H1 (cell line): ENCODE measurements at regions not wholly inside any gene's neighbourhood (a gene's known extent, or its start where the extent isn't known, plus 50 kb on each side); places are given as distances from the start of the nearest gene placed in this dataset.

ENCODE experiments used
- CTCF ChIA-PET: fragments of 300-600 bp; sonication (Branson Sonifier 250); formaldehyde crosslinking; loops from one replicate; lab custom pipeline; 2021; ENCODE audit not compliant: partially characterized antibody; lab: Charles Lee
- POLR2A ChIA-PET: fragments of 300-600 bp; sonication (Branson Sonifier 250); formaldehyde crosslinking; loops from one replicate; lab custom pipeline; 2021; ENCODE audit warnings: inconsistent platforms; ENCODE audit not compliant: partially characterized antibody; lab: Charles Lee
- DNase-seq, 2 experiments: peaks; one replicate each; pipeline versions ENCODE4 v3.0.0 to v3.0.0-alpha.2; 2010 to 2022; ENCODE audit warnings: low spot score in 2 of 2, low read depth in 1 of 2, mixed read lengths in 1 of 2
- FAIRE-seq: peaks from 2 replicates; lab custom pipeline; 2011; peaks lifted over from hg19 to GRCh38; lab: Jason Lieb, UNC
- H2AFZ ChIP-seq: 2 replicates; pipeline ENCODE4 v1.8.1; 2012; ENCODE audit warnings: low read length, inconsistent platforms
- H2AK5ac ChIP-seq: 2 replicates; pipeline ENCODE4 v1.6.1; 2013; ENCODE audit warnings: low read depth, low read length
- H2BK120ac ChIP-seq: replicated peaks from 2 replicates; pipeline ENCODE3; 2013; ENCODE audit warnings: low read depth, low read length, inconsistent platforms
- H2BK12ac ChIP-seq: 2 replicates; pipeline ENCODE4 v1.6.1; 2013; ENCODE audit warnings: low read depth, low read length
- H2BK15ac ChIP-seq: 2 replicates; pipeline ENCODE4 v1.6.1; 2013; ENCODE audit warnings: low read length
- H2BK20ac ChIP-seq: 2 replicates; pipeline ENCODE4 v1.6.1; 2013; ENCODE audit warnings: low read length
- H2BK5ac ChIP-seq: 2 replicates; pipeline ENCODE4 v1.6.1; 2013; ENCODE audit warnings: low read depth, low read length
- H3K14ac ChIP-seq: 2 replicates; pipeline ENCODE4 v1.6.1; 2013; ENCODE audit warnings: inconsistent platforms; ENCODE audit not compliant: insufficient read length
- H3K18ac ChIP-seq: 2 replicates; pipeline ENCODE4 v1.6.1; 2013; ENCODE audit warnings: low read length; ENCODE audit errors: extremely low read depth
- H3K23ac ChIP-seq: 2 replicates; pipeline ENCODE4 v1.6.1; 2013; ENCODE audit warnings: inconsistent platforms; ENCODE audit not compliant: insufficient read length
- H3K23me2 ChIP-seq: 2 replicates; pipeline ENCODE4 v1.6.1; 2013; ENCODE audit warnings: low read depth, low read length
- H3K27ac ChIP-seq: 2 replicates; pipeline ENCODE4 v1.6.1; 2011; ENCODE audit warnings: low read depth, low read length, inconsistent platforms
- H3K27me3 ChIP-seq, 4 experiments: replicated peaks in 1 of 4; 1 replicate in 1 of 4; 2 replicates in 3 of 4; pipeline versions ENCODE4 v1.6.1 to v1.8.1; 2011 to 2013; ENCODE audit warnings: low read length in 3 of 4, mild to moderate bottlenecking in 3 of 4, inconsistent platforms in 2 of 4, mixed read lengths in 2 of 4, moderate library complexity in 1 of 4; ENCODE audit not compliant: control insufficient read depth in 3 of 4, insufficient read depth in 3 of 4; ENCODE audit errors: extremely low read depth in 1 of 4
- H3K36me3 ChIP-seq, 4 experiments: 2 replicates each; pipeline versions ENCODE4 v1.6.1 to v1.8.1; 2011 to 2013; ENCODE audit warnings: mild to moderate bottlenecking in 4 of 4, low read length in 3 of 4, moderate library complexity in 2 of 4, control low read depth in 1 of 4, inconsistent platforms in 1 of 4; ENCODE audit not compliant: insufficient read depth in 4 of 4, control insufficient read depth in 2 of 4
- H3K4ac ChIP-seq: replicated peaks from 2 replicates; pipeline ENCODE3; 2013; ENCODE audit warnings: low read length, low read depth, mixed read lengths, inconsistent platforms; ENCODE audit not compliant: insufficient read length
- H3K4me1 ChIP-seq, 4 experiments: replicated peaks in 1 of 4; 1 replicate in 1 of 4; 2 replicates in 3 of 4; pipeline versions ENCODE4 v1.6.1 to v1.8.1; 2011 to 2013; ENCODE audit warnings: low read length in 3 of 4, inconsistent platforms in 2 of 4, mixed read lengths in 1 of 4; ENCODE audit not compliant: insufficient read depth in 4 of 4, control insufficient read depth in 3 of 4
- H3K4me2 ChIP-seq, 2 experiments: 2 replicates each; pipeline versions ENCODE4 v1.6.1 to v1.8.1; 2011 to 2013; ENCODE audit warnings: low read depth in 2 of 2, low read length in 2 of 2, control low read depth in 1 of 2, inconsistent platforms in 1 of 2, mild to moderate bottlenecking in 1 of 2; ENCODE audit not compliant: insufficient read depth in 1 of 2
- H3K4me3 ChIP-seq, 4 experiments: fragments of 200-600, 300-600 bp in 1 of 4; sonication (generic), shearing (Covaris generic), sonication (Bioruptor Twin) in 1 of 4; 2 replicates each; pipeline versions ENCODE4 v1.5.1 to v1.8.1; 2011 to 2016; ENCODE audit warnings: low read length in 4 of 4, low read depth in 3 of 4, control low read depth in 2 of 4, inconsistent platforms in 2 of 4, mild to moderate bottlenecking in 2 of 4, mixed read lengths in 1 of 4, moderate library complexity in 1 of 4; ENCODE audit not compliant: insufficient read depth in 2 of 4; ENCODE audit errors: extremely low read depth in 1 of 4
- H3K56ac ChIP-seq: replicated peaks from 2 replicates; pipeline ENCODE3; 2013; ENCODE audit warnings: low read depth, mild to moderate bottlenecking, mixed read lengths, low read length, inconsistent platforms; ENCODE audit not compliant: insufficient read length
- H3K79me1 ChIP-seq: 2 replicates; pipeline ENCODE4 v1.6.1; 2013; ENCODE audit warnings: low read depth, low read length, control low read depth
- H3K79me2 ChIP-seq, 2 experiments: 2 replicates each; pipeline versions ENCODE4 v1.6.1 to v1.8.1; 2012 to 2013; ENCODE audit warnings: low read length in 2 of 2, mild to moderate bottlenecking in 2 of 2, inconsistent platforms in 1 of 2; ENCODE audit not compliant: insufficient read depth in 2 of 2, control insufficient read depth in 1 of 2
- H3K9ac ChIP-seq, 4 experiments: replicated peaks in 1 of 4; 1 replicate in 1 of 4; 2 replicates in 3 of 4; pipeline versions ENCODE4 v1.6.1 to v1.8.1; 2011 to 2013; ENCODE audit warnings: low read depth in 3 of 4, low read length in 3 of 4, control low read depth in 2 of 4, mild to moderate bottlenecking in 2 of 4, moderate library complexity in 2 of 4, inconsistent platforms in 1 of 4; ENCODE audit errors: extremely low read depth in 1 of 4
- H3K9me3 ChIP-seq, 2 experiments: 2 replicates each; pipeline versions ENCODE4 v1.6.1 to v1.8.1; 2012 to 2013; ENCODE audit warnings: mild to moderate bottlenecking in 2 of 2, moderate library complexity in 2 of 2, control low read depth in 1 of 2, inconsistent platforms in 1 of 2, low read depth in 1 of 2, low read length in 1 of 2, mixed read lengths in 1 of 2; ENCODE audit not compliant: insufficient read depth in 2 of 2
- H4K20me1 ChIP-seq, 2 experiments: replicated peaks in 1 of 2; 2 replicates each; pipeline versions ENCODE3 to v1.8.1; 2011 to 2013; ENCODE audit warnings: inconsistent platforms in 2 of 2, low read length in 2 of 2, mild to moderate bottlenecking in 1 of 2; ENCODE audit not compliant: insufficient read depth in 2 of 2, control insufficient read depth in 1 of 2
- H4K5ac ChIP-seq: 2 replicates; pipeline ENCODE4 v1.6.1; 2013; ENCODE audit warnings: low read length, low read depth, mixed read lengths, inconsistent platforms; ENCODE audit not compliant: insufficient read length
- H4K8ac ChIP-seq: 2 replicates; pipeline ENCODE4 v1.8.0; 2013; ENCODE audit warnings: mild to moderate bottlenecking, moderate library complexity, low read length, inconsistent platforms; ENCODE audit not compliant: insufficient read depth; ENCODE audit errors: extremely low read depth
- H4K91ac ChIP-seq: replicated peaks from 2 replicates; pipeline ENCODE3; 2013; ENCODE audit warnings: low read length, mixed read lengths, inconsistent platforms; ENCODE audit not compliant: insufficient read length
- CBX5 ChIP-seq: fragments of 300-800, 300-1000 bp; sonication (generic); IDR thresholded peaks from 2 replicates; pipeline ENCODE4 v1.7.1; 2016; ENCODE audit warnings: antibody characterized with exemption, low read length, low read depth
- CREB1 ChIP-seq: IDR thresholded peaks from 2 replicates; pipeline ENCODE4 v1.6.1; 2012; ENCODE audit warnings: inconsistent platforms
- GTF2F1 ChIP-seq: IDR thresholded peaks from 2 replicates; pipeline ENCODE4 v1.6.1; 2012; ENCODE audit warnings: low read depth, low read length, improper control_type of control experiment, borderline replicate concordance
- HDAC6 ChIP-seq: IDR thresholded peaks from one replicate; pipeline ENCODE4 v1.7.1; 2012; ENCODE audit warnings: low read depth, mild to moderate bottlenecking, inconsistent platforms, low read length, moderate library complexity
- KDM4A ChIP-seq: IDR thresholded peaks from one replicate; pipeline ENCODE4 v1.7.1; 2012; ENCODE audit warnings: low read depth, mild to moderate bottlenecking, moderate library complexity, low read length, inconsistent platforms; ENCODE audit not compliant: severe bottlenecking
- PHF8 ChIP-seq: fragments of 200-600 bp; sonication (generic); conservative IDR thresholded peaks from 2 replicates; pipeline ENCODE4 v1.7.1; 2012; ENCODE audit warnings: low read depth, mild to moderate bottlenecking, inconsistent platforms, low read length, moderate library complexity
- POLR2AphosphoS5 ChIP-seq: IDR thresholded peaks from 2 replicates; pipeline ENCODE4 v1.6.1; 2011; ENCODE audit warnings: low read depth, low read length
- RNF2 ChIP-seq: fragments of 200-900, 300-1000 bp; sonication (generic); IDR thresholded peaks from 2 replicates; pipeline ENCODE4 v1.7.1; 2016; ENCODE audit warnings: borderline replicate concordance, low read depth, mild to moderate bottlenecking, antibody characterized with exemption, low read length; ENCODE audit not compliant: poor library complexity, severe bottlenecking; ENCODE audit errors: missing control alignments
- RXRA ChIP-seq: IDR thresholded peaks from 2 replicates; pipeline ENCODE4 v1.6.1; 2011; ENCODE audit warnings: low read depth, mild to moderate bottlenecking, low read length, moderate library complexity; ENCODE audit not compliant: insufficient read depth
- SAP30 ChIP-seq: fragments of 300-600 bp; sonication (generic); IDR thresholded peaks from 2 replicates; pipeline ENCODE4 v1.7.1; 2012; ENCODE audit warnings: low read length, moderate library complexity, mild to moderate bottlenecking, inconsistent platforms; ENCODE audit not compliant: insufficient read depth, insufficient replicate concordance
- SIX5 ChIP-seq: IDR thresholded peaks from 2 replicates; pipeline ENCODE4 v1.6.1; 2011; ENCODE audit warnings: mild to moderate bottlenecking, low read depth, low read length
- SP4 ChIP-seq: IDR thresholded peaks from 2 replicates; pipeline ENCODE4 v1.6.1; 2012; ENCODE audit warnings: low read length, inconsistent platforms
- USF2 ChIP-seq: IDR thresholded peaks from 2 replicates; pipeline ENCODE4 v1.6.1; 2011; ENCODE audit warnings: low read length, improper control_type of control experiment
- ZNF274 ChIP-seq: IDR thresholded peaks from 2 replicates; pipeline ENCODE4 v1.7.0; 2012; ENCODE audit warnings: low read length, borderline replicate concordance; ENCODE audit errors: extremely low read depth
- whole genome bisulfite sequencing, 2 experiments: shearing (Covaris generic) in 1 of 2; methylation state at CpG; one replicate each; pipeline versions ENCODE4 v1.1.6 to v1.1.7; 2013 to 2015; ENCODE audit warnings: low lambda C conversion rate in 2 of 2, mixed read lengths in 2 of 2, inconsistent platforms in 1 of 2, low coverage in 1 of 2, missing lambda C conversion rate in 1 of 2; ENCODE audit not compliant: insufficient replicate concordance in 2 of 2, insufficient coverage in 1 of 2, insufficient read length in 1 of 2; ENCODE audit errors: extremely low coverage in 1 of 2, missing lambda C conversion rate in 1 of 2; 5-methylcytosine and 5-hydroxymethylcytosine counted together

GRCh38 chr13:65594298-65594781 lies 1635.8 kb downstream of the PCDH9 start:
- Histone ChIP-seq H3K23me2 (no peaks in the 10 kb centered on the region), H3K27ac (no peak overlapping the region), H3K23ac (no peak overlapping the region), H2AK5ac (no peak overlapping the region), H3K79me2 (no peaks in the 10 kb centered on the region), H2BK20ac (no peak overlapping the region), H4K20me1 (no peaks in the 10 kb centered on the region), H3K4ac (no peak overlapping the region), H3K9me3 (no peaks in the 10 kb centered on the region), H4K8ac (no peak overlapping the region), H3K56ac (no peak overlapping the region), H3K18ac (no peak overlapping the region), H3K27me3 (no peaks in the 10 kb centered on the region), H4K91ac (no peak overlapping the region), H3K9ac (no peak overlapping the region), H3K4me2 (no peak overlapping the region), H3K79me1 (no peaks in the 10 kb centered on the region), H3K4me1 (no peaks in the 10 kb centered on the region), H3K14ac (no peak overlapping the region), H2BK5ac (no peak overlapping the region), H3K36me3 (no peaks in the 10 kb centered on the region), H2BK12ac (no peak overlapping the region), H2BK120ac (no peak overlapping the region), H3K4me3 (no peak overlapping the region), H2BK15ac (no peak overlapping the region), H4K5ac (no peak overlapping the region), H2AFZ (no peak overlapping the region)
- FAIRE-seq (no peak), DNase-seq (no peak)
- ChIA-PET CTCF (no interaction called here), POLR2A (no interaction called here)
- WGBS, 2 experiments: 86% methylated on average over 1 of the region's 1 CpG; no CpG with 5 or more reads in 1 of the 2 experiments
- no peak for TF ChIP-seq POLR2AphosphoS5
- no peak for TF ChIP-seq SP4
- no peak for TF ChIP-seq SIX5
- TF ChIP-seq CREB1: no peak
- TF ChIP-seq CBX5: no peak
- TF ChIP-seq PHF8: no peak
- TF ChIP-seq ZNF274: no peak
- no peak for TF ChIP-seq RNF2
- no peak for TF ChIP-seq HDAC6
- TF ChIP-seq GTF2F1: no peak
- TF ChIP-seq SAP30: no peak
- no peak for TF ChIP-seq USF2
- TF ChIP-seq RXRA: no peak
- no peak for TF ChIP-seq KDM4A
